GM23248 (cell line): ENCODE measurements at regions not wholly inside any gene's neighbourhood (a gene's known extent, or its start where the extent isn't known, plus 50 kb on each side); places are given as distances from the start of the nearest gene placed in this dataset.

Source experiments
- DNase-seq: peaks from one replicate; pipeline ENCODE4 v3.0.0-alpha.2; 2015
- H2AFZ ChIP-seq: fragments of 200-600 bp; sonication (generic); 2 replicates; pipeline ENCODE4 v1.6.1; 2016; ENCODE audit warnings: antibody characterized with exemption
- H3F3A ChIP-seq: fragments of 200-600 bp; sonication (generic); 2 replicates; pipeline ENCODE4 v1.6.1; 2016; ENCODE audit warnings: mild to moderate bottlenecking, antibody characterized with exemption, mixed run types; ENCODE audit not compliant: insufficient read depth
- H3K27ac ChIP-seq: fragments of 200-600 bp; sonication (generic); 2 replicates; pipeline ENCODE4 v1.5.1; 2016; ENCODE audit warnings: mild to moderate bottlenecking
- H3K27me3 ChIP-seq: fragments of 200-600 bp; sonication (generic); replicated peaks from 2 replicates; pipeline ENCODE4 v1.6.1; 2016; ENCODE audit warnings: mild to moderate bottlenecking; ENCODE audit not compliant: insufficient read depth
- H3K36me3 ChIP-seq: fragments of 200-600 bp; sonication (generic); 2 replicates; pipeline ENCODE4 v1.6.1; 2016; ENCODE audit warnings: low read depth, mild to moderate bottlenecking
- H3K4me1 ChIP-seq: fragments of 200-600 bp; sonication (generic); 2 replicates; pipeline ENCODE4 v1.6.1; 2016; ENCODE audit warnings: mild to moderate bottlenecking; ENCODE audit not compliant: insufficient read depth
- H3K4me2 ChIP-seq: fragments of 200-600 bp; sonication (generic); one replicate; pipeline ENCODE4 v1.6.1; 2016; ENCODE audit warnings: mild to moderate bottlenecking; ENCODE audit not compliant: unreplicated experiment
- H3K4me3 ChIP-seq: fragments of 200-600 bp; sonication (generic); 2 replicates; pipeline ENCODE4 v1.5.1; 2016; ENCODE audit warnings: mild to moderate bottlenecking
- H3K79me2 ChIP-seq: fragments of 200-600 bp; sonication (generic); 2 replicates; pipeline ENCODE4 v1.6.1; 2016; ENCODE audit warnings: mild to moderate bottlenecking; ENCODE audit not compliant: insufficient read depth
- H3K9ac ChIP-seq: fragments of 200-600 bp; sonication (generic); 2 replicates; pipeline ENCODE4 v1.6.1; 2016; ENCODE audit warnings: mild to moderate bottlenecking
- H3K9me2 ChIP-seq: fragments of 200-600 bp; sonication (generic); 2 replicates; pipeline ENCODE4 v1.6.1; 2016; ENCODE audit warnings: mixed run types, mild to moderate bottlenecking, moderate library complexity; ENCODE audit not compliant: insufficient read depth
- H3K9me3 ChIP-seq: fragments of 200-600 bp; sonication (generic); one replicate; pipeline ENCODE4 v1.6.1; 2017; ENCODE audit warnings: low read depth
- H4K20me1 ChIP-seq: fragments of 200-600 bp; sonication (generic); 2 replicates; pipeline ENCODE4 v1.6.0; 2016; ENCODE audit not compliant: insufficient read depth
- EZH2 ChIP-seq: fragments of 200-600 bp; sonication (generic); IDR thresholded peaks from 2 replicates; pipeline ENCODE4 v1.6.1; 2018; ENCODE audit warnings: antibody characterized with exemption, mild to moderate bottlenecking; ENCODE audit not compliant: insufficient read depth, poor library complexity, severe bottlenecking
- EZH2phosphoT487 ChIP-seq: fragments of 200-600 bp; sonication (generic); IDR thresholded peaks from 2 replicates; pipeline ENCODE4 v1.6.1; 2018; ENCODE audit warnings: antibody characterized with exemption, moderate library complexity, mild to moderate bottlenecking, low read depth; ENCODE audit not compliant: insufficient read depth
- WGBS, 2 experiments: methylation state at CpG; one replicate each; pipeline ENCODE4 v1.1.6; 2015 to 2017; ENCODE audit warnings: low lambda C conversion rate in 2 of 2, low coverage in 1 of 2; ENCODE audit errors: missing lambda C conversion rate in 2 of 2; 5-methylcytosine and 5-hydroxymethylcytosine counted together
- in situ Hi-C: fragments of 300-500 bp; cut with MboI; formaldehyde crosslinking; loops from 2 replicates; pipeline ENCODE4 v1.15.0; 2020

DNA sequence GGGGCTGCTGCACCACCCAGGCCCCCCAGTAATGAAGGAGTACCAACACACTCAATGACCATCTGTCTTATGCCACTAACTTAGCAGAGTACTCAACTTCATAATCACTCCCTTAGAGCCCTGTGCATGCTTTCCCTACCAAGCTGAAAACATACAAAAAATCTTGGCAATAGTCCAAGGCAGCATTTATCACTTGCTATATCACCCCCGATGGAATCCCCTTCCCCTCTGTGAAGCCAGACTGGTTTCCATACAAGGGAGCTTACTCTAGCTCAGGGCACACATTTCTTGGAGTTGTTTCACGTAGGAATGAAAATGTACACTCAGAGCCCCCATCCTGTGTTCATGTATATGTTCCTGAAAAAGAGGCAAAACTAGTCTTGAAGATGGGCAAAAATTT is 301.3 kb upstream of the TENM4 start:
- Histone ChIP-seq H3F3A (no peaks in the 10 kb centered on the region), H3K4me2 (no peak overlapping the region), H3K4me3 (no peak overlapping the region), H3K9me3 (no peaks in the 10 kb centered on the region), H4K20me1 (no peaks in the 10 kb centered on the region), H3K9me2 (no peaks in the 10 kb centered on the region), H3K79me2 (no peaks in the 10 kb centered on the region), H2AFZ (no peak overlapping the region), H3K4me1 (no peaks in the 10 kb centered on the region), H3K36me3 (no peaks in the 10 kb centered on the region), H3K9ac (no peak overlapping the region), H3K27ac (no peak overlapping the region), H3K27me3 (no peaks in the 10 kb centered on the region)
- TF ChIP-seq EZH2 (no peak), EZH2phosphoT487 (no peak)
- DNase-seq = no peak
- 6 to 7% methylated on average over 2 of the region's 2 CpGs for WGBS, 2 experiments
- in situ Hi-C loops = no loop called here

- no peaks in the 10 kb centered on the region for H3F3A ChIP-seq
- H3K4me3 ChIP-seq = no peak overlapping the region
- H3K4me1 ChIP-seq = no peaks in the 10 kb centered on the region
- no peak overlapping the region for H2AFZ ChIP-seq
- DNase-seq = no peak
- no peaks in the 10 kb centered on the region for H3K79me2 ChIP-seq
- no peak overlapping the region for H3K27ac ChIP-seq
- H3K9me2 ChIP-seq = no peaks in the 10 kb centered on the region
- H4K20me1 ChIP-seq = no peaks in the 10 kb centered on the region
- H3K4me2 ChIP-seq = no peak overlapping the region
- no peak for TF ChIP-seq EZH2phosphoT487
- no peak for TF ChIP-seq EZH2
- 9 to 13% methylated on average over 5 of the region's 5 CpGs for WGBS, 2 experiments
- H3K36me3 ChIP-seq = no peaks in the 10 kb centered on the region
- no peaks in the 10 kb centered on the region for H3K27me3 ChIP-seq
- in situ Hi-C loops = no loop called here
- H3K9ac ChIP-seq = no peak overlapping the region
- no peaks in the 10 kb centered on the region for H3K9me3 ChIP-seq
Observed at GRCh38 chr11:79739591-79739990, 298.8 kb upstream of the TENM4 start.

DNA sequence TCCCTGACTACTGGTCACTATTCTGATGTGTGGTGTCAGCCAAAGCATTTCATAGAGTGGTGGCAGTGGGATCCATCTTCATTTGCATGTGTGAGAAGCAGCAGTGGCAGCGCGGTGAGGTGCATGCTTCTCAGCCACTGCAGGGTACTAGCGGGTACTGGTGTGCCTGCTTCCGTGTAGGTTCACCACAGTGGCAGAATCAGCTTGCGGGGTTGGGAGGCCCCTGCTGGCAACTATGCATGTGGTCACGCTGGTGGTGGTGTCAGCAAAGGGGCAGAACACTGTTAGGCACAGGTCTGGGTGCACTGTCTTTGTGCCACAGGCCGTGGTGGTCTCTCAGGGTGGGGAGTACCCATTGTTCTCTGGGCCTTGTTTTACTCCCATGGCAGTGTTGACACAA is 286.4 kb upstream of the TENM4 start:
- 47 to 49% methylated on average over 7 of the region's 7 CpGs for WGBS, 2 experiments
- DNase-seq = no peak
- in situ Hi-C loops = no loop called here

DNA sequence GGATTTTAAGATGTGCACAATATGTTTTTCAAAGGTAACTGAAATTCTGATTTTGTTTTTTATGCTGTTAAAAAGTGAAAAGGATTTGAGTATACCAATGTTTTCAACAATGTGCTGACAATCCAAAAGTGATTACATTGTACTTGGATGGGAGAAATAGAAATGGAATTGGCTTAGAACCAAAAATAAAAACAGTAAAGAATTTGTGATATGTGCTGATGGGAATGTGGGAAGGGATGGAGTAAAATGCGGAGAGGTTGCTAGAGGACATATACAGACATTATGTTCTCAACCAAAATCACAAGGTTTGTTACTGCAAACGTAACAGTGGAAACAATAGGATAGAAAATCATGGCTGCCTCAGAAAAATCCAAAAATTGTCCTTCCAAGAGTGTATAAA is 279.3 kb upstream of the TENM4 start:
- in situ Hi-C loops = no loop called here
- Histone ChIP-seq H3K9me3 (peaks cover 4% of the 10 kb centered on the region), H3K4me1 (no peaks in the 10 kb centered on the region), H4K20me1 (no peaks in the 10 kb centered on the region), H3K4me3 (no peak overlapping the region), H3K36me3 (no peaks in the 10 kb centered on the region), H3K4me2 (no peak overlapping the region), H3K79me2 (no peaks in the 10 kb centered on the region), H2AFZ (no peak overlapping the region), H3K9me2 (no peaks in the 10 kb centered on the region), H3F3A (no peaks in the 10 kb centered on the region), H3K27me3 (no peaks in the 10 kb centered on the region), H3K9ac (no peak overlapping the region), H3K27ac (no peak overlapping the region)
- 6 to 29% methylated on average over 2 of the region's 2 CpGs for WGBS, 2 experiments
- TF ChIP-seq EZH2phosphoT487 (no peak), EZH2 (no peak)
- DNase-seq = no peak

More for the DNA sequence above, 286.4 kb upstream of the TENM4 start:
- no peaks in the 10 kb centered on the region for H3K9me2 ChIP-seq
- no peaks in the 10 kb centered on the region for H3K27me3 ChIP-seq
- no peak overlapping the region for H3K4me3 ChIP-seq
- H4K20me1 ChIP-seq = no peaks in the 10 kb centered on the region
- H3F3A ChIP-seq = no peaks in the 10 kb centered on the region
- no peak overlapping the region for H2AFZ ChIP-seq
- TF ChIP-seq EZH2phosphoT487 (no peak), EZH2 (no peak)
- H3K9ac ChIP-seq = no peak overlapping the region
- H3K4me2 ChIP-seq = no peak overlapping the region
- H3K4me1 ChIP-seq = no peaks in the 10 kb centered on the region
- no peak overlapping the region for H3K27ac ChIP-seq
- no peaks in the 10 kb centered on the region for H3K9me3 ChIP-seq
- no peaks in the 10 kb centered on the region for H3K79me2 ChIP-seq
- H3K36me3 ChIP-seq = no peaks in the 10 kb centered on the region

GRCh38 chr11:79708319-79708932 is 267.6 kb upstream of the TENM4 start:
- TF ChIP-seq EZH2 (no peak), EZH2phosphoT487 (no peak)
- H3K27me3 ChIP-seq = no peaks in the 10 kb centered on the region
- in situ Hi-C loops = no loop called here
- H3K4me1 ChIP-seq = no peaks in the 10 kb centered on the region
- 12 to 14% methylated on average over 10 of the region's 10 CpGs for WGBS, 2 experiments
- no peaks in the 10 kb centered on the region for H3K9me2 ChIP-seq
- DNase-seq = peak; percentile 43
- no peak overlapping the region for H3K9ac ChIP-seq
- no peak overlapping the region for H2AFZ ChIP-seq
- H3K36me3 ChIP-seq = no peaks in the 10 kb centered on the region
- no peaks in the 10 kb centered on the region for H3K79me2 ChIP-seq
- no peaks in the 10 kb centered on the region for H3F3A ChIP-seq
- no peak overlapping the region for H3K4me3 ChIP-seq
- no peak overlapping the region for H3K4me2 ChIP-seq
- no peaks in the 10 kb centered on the region for H3K9me3 ChIP-seq
- no peak overlapping the region for H3K27ac ChIP-seq
- no peaks in the 10 kb centered on the region for H4K20me1 ChIP-seq
